GM21423 (cell line): ENCODE measurements at regions not wholly inside any gene's neighbourhood (a gene's known extent, or its start where the extent isn't known, plus 50 kb on each side); places are given as distances from the start of the nearest gene placed in this dataset.
"Not testable (repeated sequence)": the region's sequence is repeated elsewhere in the genome, so short reads cannot be mapped to it uniquely, and the experiment has no call there.

ENCODE experiments used
- ATAC-seq: cut with Tn5 transposase; IDR thresholded peaks from one replicate; pipeline ENCODE4 v1.9.1; 2021; ENCODE audit warnings: mild to moderate bottlenecking, moderate library complexity; ENCODE audit not compliant: unreplicated experiment

DNA sequence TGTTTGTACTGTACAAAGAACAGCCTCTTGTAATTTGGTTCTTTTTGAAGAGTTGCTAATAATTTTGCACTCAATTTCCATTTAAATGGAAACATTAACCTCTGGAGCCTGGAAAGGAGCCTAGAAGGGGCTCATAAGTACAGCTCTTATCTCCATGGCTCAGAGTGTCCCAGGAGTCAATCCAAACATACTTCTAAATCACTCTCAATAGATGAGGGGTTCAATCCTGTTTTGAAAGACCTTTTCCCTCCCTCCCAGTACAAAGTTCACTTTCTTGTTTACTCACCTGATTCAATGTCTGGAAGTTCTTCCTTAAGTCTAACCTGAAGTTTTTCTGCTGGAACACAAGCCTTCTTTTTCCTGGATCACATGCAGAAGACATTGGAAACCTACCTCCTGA lies 273.0 kb upstream of the PLET1 start:
- no peak for ATAC-seq

DNA sequence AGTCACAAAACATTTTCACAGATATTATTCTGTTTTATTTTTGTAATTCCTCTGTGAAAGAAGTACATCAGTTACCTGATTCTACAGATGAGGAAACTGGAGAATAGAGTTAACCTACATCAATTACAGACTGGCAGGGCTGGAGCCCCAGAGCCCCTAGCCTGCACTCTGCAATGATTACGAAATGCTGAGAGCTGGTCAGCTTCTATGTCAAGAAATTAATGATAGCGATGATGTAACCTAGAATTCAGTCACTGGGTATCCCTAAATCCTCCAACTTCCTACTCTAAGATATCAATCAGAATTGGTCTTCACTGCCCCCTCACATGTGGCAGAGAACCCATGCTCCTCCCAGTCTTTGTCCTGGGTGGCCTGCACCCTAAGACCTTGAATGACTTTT lies 273.5 kb upstream of the PLET1 start:
- ATAC-seq: no peak

GRCh38 chr11:112537026-112537425 lies 276.4 kb upstream of the PLET1 start:
- no peak for ATAC-seq

- ATAC-seq: no peak
These were observed 277.2 kb upstream of the PLET1 start for GRCh38 chr11:112537846-112538330.

GRCh38 chr11:112538534-112539280 lies 278.0 kb upstream of the PLET1 start:
- ATAC-seq: no peak

DNA sequence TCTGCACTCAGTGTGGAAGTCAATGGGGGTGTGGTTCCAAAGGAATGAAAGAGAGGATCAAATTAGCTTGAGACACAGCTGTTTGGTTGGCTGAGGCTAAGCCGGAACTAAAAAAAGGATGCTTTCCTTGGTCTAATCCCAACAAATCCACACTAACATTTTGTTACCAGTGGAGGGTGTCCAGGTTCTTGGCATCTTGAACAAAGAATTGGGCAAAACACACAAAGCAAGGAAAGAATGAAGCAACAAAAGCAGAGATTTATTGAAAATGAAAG lies 278.6 kb upstream of the PLET1 start:
- not testable (repeated sequence) for ATAC-seq

GRCh38 chr11:112539741-112540140 lies 279.1 kb upstream of the PLET1 start:
- no peak for ATAC-seq

GRCh38 chr11:112540261-112540660 lies 279.6 kb upstream of the PLET1 start:
- no peak for ATAC-seq

DNA sequence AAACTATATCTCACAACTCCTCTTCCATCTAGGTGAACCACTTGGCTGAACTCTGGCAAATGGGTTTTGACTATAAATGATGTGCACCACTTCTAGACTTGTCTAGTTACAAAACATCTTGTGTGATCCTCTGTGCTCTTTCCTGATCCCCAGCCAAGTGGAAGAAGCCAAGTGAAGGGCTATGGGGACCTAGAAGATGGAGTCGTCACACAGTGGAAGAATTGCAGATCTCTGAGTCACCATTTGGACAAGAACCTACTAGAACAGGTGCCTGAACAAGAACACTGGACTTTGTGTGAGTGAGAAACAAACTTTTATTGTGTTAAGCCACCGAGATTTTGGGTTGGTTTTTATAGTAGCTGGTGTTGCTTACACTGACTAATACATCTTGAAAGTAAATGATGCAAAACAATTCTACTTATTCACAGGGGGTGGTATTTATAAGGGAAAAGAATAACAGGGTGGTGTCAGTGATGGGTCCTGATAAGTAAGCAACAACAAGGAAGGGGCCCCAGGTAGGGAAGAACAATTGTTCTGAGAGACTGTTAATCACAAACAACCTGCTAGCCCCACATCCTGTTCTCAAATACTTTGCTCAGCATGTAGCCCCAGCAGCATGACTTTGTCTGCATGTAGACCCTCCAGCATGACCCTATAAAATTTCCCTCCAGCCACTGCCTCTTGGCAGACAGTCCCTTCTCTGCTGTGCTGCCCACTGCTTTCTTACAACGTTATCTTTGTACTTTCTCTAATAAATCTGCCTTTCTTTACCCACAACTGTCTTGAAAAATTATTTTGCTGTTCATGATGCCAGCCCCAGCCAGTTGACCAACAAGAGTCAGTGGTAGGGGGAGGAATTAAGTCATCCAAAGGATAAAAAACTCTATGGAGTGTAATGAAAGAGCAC lies 280.7 kb upstream of the PLET1 start:
- no peak for ATAC-seq

DNA sequence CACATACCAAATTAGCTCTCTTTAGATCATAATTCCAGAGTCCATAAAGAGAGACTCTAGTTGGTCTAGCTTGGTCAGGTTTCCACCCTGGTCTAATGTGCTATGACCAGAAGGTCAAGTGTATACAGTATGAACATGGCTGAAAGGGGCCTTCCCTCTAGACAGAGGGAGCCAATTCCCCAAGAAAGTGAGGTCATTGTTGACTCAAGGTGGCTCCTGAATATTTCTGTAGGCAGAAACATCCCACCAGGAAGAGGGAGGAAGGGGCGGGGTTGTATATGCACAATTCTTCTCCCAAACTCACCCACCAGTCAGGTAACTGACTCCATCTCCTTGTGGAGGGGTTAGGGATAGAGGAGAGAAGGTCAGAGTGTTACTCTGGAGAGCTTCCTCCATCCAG lies 281.8 kb upstream of the PLET1 start:
- ATAC-seq: no peak

- ATAC-seq: no peak
These were observed 282.7 kb upstream of the PLET1 start for GRCh38 chr11:112543390-112543789.

DNA sequence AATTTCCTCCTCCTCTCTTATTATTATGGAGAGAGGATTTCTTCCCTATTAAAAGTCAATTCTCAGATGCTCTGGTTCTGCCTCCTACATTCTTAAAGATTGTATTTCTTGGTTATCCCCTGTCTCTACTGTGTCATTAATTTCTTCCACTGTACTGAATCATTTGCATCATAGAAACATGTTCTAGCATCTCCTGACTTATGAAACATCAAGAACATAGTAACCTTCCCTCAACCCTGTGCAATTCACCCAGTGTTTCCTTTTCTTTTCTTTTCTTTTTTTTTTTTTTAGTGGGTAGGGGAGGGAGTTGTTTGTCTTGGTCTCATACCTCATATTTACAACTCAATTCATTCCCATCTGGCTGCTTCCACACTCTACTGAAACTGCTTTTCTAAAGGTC lies 288.0 kb upstream of the PLET1 start:
- ATAC-seq: no peak

DNA sequence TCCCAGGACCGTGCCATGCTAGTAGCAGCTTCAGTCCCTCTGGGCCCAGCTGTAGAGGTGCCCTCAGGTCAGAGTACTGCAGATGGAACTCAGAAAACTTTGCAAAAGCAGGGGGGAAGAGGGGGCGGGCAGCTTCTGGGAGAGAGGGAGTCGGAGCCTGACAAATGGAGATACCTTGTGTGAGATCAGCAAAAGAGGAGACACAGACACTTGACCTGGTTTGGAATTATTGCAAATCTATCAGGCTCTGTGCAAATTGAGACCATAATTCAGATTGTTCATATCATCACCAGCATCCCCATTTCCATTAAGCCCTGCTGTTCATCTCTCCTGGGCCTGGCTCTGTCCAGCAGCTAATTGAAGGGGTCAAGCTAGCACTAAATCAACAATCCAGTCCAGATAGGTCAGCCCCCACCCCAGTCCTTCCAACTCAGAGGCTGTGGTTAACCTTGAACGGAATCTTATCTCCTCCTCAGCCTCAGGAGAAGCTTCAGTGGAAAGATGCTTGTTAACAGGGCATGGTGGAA lies 292.6 kb upstream of the PLET1 start:
- ATAC-seq: no peak

- ATAC-seq: no peak
These were observed 293.9 kb upstream of the PLET1 start for GRCh38 chr11:112554586-112554985.

GRCh38 chr11:112555491-112556364 lies 295.1 kb upstream of the PLET1 start:
- ATAC-seq: no peak

GRCh38 chr11:112558691-112559090 lies 298.0 kb upstream of the PLET1 start:
- ATAC-seq: no peak

DNA sequence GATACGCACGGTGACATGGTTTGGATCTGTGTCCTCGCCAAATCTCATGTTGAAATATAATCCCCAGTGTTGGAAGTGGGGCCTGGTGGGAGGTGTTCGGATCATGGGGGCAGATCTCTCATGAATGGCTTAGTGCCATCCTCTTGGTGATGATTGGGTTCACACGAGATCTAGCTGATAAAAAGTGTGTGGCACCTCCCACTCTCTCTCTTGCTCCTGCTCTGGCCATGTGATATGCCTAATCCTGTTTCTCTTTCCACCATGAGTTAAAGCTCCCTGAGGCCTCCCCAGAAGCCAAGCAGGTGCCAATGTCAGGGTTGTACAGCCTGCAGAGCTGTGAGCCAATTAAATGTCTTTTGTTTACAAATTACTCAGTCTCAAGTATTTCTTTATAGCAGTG lies 303.1 kb upstream of the PLET1 start:
- no peak for ATAC-seq

DNA sequence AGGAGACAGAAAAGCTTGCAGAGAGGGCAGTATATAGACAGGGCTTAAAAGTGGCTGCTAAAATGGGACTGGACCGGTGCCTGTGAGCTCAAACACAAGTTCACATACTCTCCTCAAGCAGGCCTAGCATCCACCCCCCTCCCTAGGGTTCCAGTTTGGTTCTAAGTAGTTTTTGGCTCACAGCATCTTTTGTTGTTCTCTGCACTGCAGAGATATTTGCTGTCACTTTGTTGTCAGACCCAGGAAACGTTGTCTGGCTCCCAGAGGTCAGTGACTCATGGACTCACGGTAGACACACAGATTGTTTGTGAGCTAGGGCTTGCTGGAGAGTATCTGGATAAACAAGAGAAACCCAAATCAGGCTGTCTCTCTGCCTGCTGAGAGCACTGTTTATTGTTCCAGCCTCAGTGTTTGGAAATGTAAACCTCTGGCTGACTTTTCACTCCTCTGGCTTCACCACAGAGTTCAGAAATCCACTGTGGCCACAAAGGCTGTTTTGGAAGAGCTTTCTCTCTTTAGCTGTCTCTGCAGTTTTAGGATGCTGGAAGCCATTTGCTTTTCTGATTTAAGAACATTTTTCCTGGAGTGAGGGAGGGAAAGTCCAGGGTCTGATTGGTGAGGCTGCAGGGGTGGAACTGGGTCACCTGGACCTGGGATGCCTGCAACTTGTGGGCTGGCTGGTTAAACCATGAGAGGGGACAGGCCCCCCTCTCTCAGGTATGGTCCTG lies 303.7 kb upstream of the PLET1 start:
- no peak for ATAC-seq

GRCh38 chr11:112565551-112565950 lies 304.9 kb upstream of the PLET1 start:
- ATAC-seq: no peak

- ATAC-seq: no peak
These were observed 305.5 kb upstream of the PLET1 start for GRCh38 chr11:112566124-112566523.
